ENCODE measurements at regions not wholly inside any gene's neighbourhood (a gene's known extent, or its start where the extent isn't known, plus 50 kb on each side); places are given as distances from the start of the nearest gene placed in this dataset.
"Not testable (repeated sequence)": the region's sequence is repeated elsewhere in the genome, so short reads cannot be mapped to it uniquely, and the experiment has no call there.

DNA sequence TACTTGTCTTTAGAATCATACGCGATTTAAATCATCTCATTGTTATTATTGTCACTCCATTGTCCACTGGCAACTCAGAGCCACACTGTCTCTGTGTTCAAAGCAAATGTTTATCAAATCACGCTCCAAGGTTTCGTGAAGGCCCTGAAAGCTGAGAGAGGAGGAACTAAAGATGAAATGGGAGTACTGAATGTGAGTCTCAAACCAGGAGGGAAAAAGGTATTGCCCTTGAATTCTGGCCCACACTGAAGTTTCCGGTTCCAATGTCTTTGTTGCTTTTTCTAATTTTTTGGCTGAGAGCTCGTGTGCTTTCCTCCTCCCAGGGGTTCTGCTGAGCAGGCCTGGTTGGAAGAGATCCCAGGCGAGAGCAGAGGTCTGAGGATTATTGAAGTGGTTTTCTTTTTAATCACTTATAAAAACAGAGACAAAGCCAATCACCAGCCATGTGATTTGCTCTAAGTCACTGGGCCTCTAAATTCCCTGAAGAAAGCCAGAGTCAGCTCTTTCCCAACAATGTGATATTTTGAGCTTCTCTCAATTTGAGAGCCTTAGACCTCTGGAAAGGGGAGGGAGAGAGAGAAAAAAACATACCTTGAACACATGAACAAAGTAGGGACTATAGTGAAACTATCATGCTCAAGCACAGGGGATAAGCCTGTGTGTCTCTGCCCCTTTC lies 420.8 kb upstream of the GRAMD2B start:
- DNase-seq, result no peak

DNA sequence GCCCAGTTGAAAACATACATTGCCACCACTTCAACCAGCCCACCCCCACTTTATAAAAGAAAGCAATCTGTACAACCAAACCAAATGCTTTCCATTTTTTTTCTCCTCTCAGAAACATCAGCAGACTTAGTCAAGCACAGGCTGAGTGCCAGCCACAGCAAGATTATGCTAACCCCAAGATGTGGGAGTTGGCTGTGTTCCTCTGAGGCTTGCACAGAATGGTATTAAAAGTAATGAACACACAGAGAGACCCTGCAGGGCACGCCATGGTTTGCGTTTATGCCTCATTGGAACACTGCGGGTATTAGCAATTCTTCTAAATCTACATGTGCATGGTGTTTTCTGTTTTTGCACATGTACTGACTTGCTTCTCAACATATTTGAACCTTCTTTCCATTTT lies 419.9 kb upstream of the GRAMD2B start:
- no peak for DNase-seq

DNA sequence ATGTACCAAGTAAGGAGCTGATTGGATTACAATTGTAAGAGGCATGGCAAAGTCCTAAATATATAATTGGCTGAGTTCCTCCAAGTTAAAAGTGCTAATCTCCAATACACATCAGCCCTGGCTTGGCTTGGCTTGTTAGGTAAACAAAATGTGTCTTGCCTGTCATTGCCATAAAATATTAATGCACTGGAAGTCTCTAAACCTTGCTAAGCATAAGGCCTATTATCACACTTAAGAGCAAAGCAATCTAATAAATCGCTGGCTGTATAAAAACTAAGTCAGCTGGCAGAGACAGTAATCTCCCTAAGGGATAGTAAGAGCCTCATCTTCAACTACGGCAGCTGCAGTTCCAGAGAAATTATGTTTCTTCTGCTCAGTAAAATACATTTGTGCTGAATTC lies 418.6 kb upstream of the GRAMD2B start:
- no peak for DNase-seq

DNA sequence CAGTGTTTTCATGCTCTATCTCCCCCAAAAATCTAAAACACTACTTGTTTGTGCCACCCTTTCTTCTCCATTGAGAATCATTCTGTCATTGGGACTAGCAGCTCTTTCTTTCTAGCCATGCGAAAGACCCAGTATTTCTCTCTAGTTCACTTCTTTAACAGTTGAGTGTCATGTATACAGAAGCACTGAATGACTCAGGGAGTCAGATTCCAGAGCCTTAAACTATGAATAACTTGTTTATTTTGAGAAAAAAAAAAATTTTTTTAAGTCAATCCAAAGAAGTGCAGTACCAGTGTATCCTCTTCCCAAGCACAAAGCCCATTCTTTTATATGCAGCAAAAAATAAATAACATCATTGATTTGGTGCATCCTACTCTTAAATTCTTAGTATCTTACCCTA lies 415.4 kb upstream of the GRAMD2B start:
- DNase-seq, result no peak

DNA sequence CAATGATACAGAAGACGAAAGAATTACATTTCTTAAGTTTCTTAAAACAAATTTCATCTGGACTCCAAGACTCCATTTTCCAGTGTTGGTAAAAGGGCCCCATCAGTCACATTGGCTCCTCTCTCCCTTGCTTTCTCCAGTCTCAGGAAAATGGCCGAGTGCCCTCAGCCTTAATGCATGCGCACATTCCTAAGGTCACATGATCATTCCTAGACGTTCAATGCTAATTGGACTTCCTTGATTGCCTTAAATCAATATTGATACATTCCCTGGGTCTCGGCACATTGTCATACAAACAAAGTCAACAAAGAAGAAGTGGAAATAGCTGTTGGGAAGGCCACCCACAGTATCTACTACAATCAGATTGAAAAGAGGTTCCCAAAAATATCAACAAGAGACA lies 413.6 kb upstream of the GRAMD2B start:
- DNase-seq, result no peak

DNA sequence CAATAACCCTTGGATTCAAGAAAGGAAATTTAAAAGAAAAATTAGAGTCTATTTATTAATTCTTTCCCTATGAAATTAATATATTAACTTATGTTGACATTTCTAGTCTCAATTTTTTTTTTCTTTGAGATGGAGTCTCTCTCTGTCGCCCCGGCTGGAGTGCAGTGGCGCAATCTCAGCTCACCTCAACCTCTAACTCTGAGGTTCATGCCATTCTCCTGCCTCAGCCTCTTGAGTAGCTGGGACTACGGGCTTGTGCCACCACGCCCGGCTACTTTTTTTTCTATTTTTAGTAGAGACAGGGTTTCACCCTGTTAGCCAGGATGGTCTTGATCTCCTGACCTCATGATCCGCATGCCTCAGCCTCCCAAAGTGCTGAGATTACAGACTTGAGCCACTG lies 411.7 kb upstream of the GRAMD2B start:
- not testable (repeated sequence) for DNase-seq

DNA sequence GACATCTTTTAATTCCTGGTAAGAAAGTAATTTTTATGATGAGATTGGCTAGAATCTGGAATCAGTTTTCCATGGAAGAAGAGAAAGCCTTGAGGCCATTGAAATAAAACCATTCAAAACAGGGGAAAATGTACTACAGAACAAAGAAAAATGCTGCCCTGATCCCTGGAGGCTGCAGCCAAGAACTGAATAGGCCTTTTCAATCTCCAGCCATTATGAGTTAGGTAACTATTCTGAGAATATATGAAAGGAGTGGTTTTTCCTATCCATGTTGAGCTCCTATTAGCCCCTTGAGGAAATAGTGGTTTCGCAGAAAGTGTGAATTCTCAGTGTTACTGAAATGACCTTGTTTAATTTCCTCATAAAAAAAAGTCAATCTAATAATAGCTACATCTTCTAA lies 408.5 kb upstream of the GRAMD2B start:
- no peak for DNase-seq

DNA sequence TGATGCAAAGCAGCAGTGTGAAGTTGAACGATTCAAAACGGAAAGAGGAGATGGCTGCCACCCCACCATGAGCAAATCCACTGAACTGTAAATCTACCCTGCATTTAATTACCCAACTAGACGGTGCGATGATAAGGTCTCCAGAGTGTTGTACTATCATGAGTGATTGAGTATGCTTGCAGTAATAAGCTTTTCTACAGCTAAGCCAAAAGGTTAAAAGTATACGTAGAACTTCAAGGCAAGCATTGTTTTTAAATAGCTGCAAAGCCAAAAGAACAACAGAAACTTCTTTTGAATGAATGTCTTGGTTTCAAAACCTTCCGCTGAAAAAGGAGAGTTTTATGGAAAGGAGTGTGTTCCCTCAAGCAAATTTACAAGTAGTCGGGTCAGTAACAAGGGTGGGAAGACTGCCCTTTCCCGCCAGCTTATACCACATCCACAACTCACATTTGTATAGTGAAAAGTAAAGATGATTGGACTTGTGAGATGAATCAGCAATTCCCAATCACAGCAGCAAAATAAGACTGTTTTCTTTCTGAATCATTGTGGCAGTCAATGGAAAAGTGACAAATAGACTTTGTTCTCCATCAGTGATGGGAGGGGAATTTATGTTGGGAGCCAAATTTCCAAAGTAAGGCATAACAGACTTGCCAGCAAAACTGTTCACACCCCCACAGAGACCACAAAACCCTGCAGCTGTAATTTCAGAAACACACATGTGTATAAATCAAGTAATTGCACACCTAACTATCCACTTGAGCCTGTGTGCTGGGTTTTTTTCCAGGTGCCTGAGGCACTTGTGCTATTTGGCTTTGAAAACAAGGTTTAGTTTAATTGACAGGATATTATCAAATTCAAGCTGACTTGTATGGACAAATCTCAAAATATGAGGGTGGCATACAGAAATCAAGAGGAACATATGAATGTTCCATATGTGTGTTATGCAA lies 407.7 kb upstream of the GRAMD2B start:
- DNase-seq, result no peak

DNA sequence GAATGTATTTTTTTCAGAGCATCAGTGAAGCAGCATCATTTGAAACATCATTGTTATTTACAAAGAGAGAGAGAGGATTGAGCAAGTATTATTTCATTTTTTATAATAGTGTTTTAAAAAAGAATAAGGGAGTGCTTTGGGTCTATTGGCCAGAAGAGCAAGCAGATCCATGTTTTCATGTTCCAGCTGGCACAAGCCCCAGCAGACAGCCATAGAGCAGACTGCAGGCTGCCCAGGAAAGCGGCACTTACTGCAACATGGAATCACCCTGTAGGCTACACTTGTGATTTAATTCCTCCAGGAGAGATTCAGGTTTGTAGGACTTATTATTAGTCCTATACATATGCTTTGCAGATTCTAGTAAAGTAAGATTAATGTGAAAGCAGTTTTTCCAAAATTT lies 407.0 kb upstream of the GRAMD2B start:
- no peak for DNase-seq

DNA sequence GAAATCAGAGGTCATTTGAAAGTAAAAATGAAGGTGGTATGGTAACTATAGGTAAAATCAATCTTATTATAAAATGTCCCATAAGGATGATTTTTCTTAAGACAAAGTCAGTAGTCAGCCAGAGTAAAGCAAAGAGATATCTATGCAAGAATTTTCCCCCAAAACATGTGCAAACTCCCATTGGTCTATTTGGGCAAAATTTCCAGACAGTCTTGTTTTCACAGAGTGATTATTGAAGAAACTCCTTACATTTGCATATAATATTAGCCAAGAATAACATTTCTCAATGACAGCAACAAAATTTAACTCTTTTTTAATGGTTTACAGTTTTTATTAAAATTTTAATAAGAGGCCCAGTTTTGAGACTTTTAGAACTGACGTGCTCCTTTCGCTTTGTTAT lies 406.1 kb upstream of the GRAMD2B start:
- no peak for DNase-seq

DNA sequence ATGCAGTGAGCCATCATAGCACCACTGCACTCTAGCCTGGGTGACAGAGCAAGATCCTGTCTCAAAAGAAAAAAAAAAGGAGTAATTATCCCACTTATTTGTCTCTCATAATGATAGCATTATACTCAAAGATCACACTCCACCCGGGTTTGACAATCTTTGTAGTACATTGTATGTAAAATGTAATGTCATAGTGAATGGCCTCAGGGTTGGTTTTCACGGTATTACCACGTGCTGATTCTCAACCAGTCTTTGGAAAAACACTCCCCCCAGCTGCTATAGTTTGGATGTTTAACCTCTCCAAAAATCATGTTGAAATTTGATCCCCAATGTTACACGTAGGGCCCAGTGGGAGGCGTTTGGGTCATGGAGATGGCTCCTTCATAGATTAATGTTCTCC lies 402.4 kb upstream of the GRAMD2B start:
- no peak for DNase-seq

DNA sequence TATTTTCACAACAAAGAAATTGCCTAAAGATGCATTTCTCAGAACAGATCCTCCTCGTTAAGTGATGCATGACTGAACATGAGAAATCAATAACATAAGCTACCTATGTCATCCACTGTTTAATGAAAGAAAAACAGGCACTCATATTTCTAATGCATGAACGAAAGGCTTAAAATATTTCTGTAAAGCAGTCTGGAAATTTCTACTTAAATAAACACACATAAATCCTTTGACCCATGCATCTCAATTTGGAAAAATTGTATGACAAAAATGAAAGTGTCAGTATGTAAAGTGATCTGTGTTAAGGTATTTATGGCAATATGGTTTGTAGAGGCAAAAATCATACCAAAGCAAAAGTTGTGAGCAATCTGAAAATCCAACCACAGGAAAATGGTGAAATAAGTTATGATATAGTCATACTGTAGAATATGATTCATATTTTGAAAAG lies 399.2 kb upstream of the GRAMD2B start:
- DNase-seq, result no peak

DNA sequence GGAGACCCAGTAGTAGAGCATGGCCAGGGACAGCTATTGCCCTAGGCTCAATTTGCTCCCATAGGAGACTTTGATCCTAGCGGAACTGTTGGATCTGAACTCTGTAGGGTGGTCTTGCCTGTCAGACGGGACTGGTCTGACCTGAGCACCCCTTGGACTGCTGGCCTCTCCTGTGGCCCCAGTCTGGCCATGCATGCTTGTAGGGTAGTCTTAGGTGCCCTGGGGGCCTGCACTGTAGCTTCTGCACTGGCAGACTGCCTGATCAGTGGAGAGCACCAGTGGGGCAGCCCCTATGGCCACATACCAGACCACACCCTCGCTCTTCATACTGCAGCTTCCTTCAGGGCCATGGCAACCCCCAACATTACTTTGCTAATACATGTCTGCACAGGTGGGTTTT lies 396.1 kb upstream of the GRAMD2B start:
- DNase-seq, result no peak

DNA sequence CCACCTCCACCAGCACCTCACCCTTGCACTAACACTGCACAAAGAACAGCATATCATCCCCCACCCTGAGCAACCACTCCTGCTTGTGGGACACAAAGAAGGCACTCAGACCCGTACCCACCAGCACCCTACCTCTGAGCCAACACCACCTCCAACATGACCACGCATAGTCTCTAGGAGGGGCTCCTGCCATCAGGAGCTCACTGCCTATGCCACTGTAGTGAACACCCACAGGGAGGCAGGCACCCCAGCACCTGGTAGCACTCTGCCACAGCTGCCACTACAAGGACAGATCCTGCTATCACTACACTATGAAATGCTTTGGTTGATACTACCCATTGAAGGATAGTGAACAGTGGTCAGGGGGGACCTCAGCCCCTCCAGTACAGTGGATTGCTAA lies 395.6 kb upstream of the GRAMD2B start:
- DNase-seq, result no peak

DNA sequence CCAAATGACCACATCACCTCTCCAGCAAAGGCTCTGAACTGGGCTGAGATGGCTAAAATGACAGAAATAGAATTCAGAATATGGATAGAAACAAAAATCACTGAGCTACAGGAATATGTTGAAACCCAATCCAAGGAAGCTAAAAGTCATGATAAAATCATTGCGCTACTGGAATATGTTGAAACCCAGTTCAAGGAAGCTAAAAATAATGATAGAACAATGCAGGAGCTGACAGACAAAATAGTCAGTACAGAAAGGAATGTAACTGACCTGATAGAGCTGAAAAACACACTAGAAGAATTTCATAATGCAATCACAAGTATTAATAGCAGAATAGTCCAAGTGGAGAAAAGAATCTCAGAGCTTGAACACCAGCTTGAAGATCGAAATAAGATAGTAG lies 394.9 kb upstream of the GRAMD2B start:
- no peak for DNase-seq

DNA sequence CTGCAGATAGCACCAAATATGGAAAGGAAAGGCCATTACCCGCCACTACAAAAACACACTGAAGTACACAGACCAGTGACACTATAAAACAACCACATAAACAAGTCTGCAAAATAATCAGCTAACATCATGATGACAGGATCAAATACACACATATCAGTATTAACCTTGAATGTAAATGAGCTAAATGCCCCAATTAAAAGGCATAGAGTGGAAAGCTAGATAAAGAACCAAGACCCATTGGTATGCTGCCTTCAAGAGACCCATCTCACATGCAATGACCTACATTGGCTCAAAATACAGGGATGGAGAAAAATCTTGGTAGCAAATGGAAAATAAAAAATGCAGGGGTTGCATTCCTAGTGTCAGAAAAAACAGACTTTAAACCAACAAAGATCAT lies 393.9 kb upstream of the GRAMD2B start:
- DNase-seq, result not testable (repeated sequence)

DNA sequence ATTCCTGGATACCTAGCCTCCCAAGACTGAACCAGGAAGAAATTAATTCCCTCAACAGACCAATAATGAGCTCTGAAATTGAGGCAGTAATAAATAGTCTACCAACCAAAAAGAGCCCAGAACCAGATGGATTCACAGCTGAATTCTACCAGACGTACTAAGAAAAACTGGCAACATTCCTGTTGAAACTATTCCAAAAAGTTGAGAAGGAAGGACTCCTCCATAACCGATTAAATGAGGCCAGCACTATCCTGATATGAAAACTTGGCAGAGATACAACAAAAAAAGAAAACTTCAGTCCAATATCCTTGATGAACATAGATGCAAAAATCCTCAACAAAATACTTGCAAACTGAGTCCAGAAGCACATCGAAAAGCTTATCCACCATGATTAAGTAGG lies 392.5 kb upstream of the GRAMD2B start:
- DNase-seq, result no peak

DNA sequence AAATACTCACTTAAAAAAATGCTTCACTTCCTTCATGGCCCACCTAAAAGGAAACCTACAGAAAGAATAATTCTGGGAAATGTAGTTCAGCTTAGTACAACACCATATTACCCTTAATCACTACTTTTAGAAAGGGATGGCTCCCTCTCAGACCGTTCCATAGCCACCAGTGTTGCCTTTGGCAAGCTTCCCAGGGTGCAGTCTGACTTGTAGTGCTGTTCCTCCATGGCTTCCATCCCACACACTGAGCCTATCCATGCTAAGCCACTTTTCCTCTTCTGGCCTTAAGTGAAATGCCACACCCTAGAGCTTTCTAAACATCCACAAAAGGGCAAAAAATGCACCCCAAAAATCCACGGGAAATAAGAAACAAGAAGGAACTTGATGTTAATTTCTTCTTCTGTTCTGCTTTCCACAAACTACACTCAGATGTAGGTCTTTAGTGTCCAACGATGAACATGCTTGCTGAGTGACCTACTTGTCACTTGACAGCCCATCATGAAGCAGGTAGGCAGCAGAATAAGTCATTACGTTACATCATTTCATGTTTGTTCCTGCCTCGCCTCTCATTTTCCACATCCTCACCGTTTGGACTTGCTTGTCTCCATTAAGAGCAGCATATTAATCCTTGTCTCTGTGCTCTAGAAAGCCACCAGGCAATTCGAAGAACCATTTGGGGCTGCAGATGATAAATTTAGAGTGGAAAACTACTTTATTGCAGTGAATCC lies 391.1 kb upstream of the GRAMD2B start:
- no peak for DNase-seq

DNA sequence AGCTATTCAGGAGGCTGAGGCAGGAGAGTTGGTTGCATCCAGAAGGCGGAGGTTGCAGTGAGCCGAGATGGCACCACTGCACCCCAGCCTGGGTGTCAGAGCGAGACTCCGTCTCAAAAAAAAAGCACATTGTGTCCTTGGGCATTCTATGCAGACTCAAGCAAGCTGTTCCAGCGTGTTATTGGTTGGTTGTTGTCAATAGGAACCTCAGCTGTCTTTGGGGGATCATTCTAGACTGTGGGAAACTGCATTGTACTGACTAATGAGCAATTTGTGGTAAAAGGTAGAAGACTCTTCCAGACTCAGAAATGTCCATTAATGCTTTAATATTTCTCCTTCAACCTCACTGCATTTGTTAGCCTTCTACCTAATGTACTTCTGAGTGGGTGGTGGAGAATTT lies 379.5 kb upstream of the GRAMD2B start:
- DNase-seq, result no peak

DNA sequence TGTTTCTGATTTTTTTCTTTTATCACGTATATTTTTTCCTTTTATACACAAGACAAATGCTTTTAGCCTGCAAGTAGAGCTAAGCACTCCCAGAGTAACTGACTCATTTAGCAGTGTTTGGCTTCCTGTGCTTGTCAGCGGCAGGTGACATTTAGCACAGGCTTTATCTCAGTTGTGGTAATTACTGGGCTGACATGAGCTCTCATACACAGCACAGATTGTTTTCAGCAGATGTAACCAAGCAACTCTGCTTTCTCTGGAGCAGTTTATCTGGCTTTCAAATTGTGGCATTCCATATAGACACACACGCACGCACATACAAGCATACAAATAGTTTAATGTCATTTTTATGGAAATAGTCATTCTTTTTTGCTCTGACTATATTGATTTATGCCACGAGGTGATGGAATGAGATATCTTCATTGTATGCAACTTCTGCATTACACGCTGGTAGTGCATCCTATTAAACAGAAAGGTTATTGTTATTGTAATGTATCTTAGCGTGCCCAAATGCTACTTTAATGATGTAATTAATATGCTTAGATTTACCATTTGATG lies 379.0 kb upstream of the GRAMD2B start:
- no peak for DNase-seq

DNA sequence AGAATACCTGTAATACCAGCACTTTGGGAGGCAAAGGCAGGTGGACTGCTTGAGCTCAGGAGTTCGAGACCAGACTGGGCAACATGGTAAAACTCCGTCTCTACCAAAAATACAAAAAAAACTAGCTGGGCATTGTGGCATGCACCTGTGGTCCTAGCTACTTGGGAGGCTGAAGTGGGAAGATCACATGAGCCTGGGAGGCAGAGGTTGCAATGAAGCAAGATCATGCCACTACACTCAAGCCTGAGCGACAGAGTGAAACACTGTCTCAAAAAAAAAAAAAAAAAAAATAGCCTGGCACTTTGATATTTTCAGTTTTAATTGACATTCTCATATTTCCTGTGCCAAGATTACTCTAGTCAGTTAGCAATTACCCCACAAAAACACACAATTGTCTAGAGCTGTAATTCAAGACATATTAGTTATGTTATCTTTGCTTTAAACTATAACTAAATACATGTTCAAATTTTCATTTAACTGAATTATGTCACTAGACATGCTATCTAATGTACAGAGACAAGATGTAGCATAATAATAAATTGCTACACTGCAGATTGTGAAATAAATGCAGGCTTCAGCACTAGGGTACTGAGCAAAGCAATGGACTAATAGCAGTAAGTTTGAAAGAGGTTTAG lies 378.2 kb upstream of the GRAMD2B start:
- no peak for DNase-seq

DNA sequence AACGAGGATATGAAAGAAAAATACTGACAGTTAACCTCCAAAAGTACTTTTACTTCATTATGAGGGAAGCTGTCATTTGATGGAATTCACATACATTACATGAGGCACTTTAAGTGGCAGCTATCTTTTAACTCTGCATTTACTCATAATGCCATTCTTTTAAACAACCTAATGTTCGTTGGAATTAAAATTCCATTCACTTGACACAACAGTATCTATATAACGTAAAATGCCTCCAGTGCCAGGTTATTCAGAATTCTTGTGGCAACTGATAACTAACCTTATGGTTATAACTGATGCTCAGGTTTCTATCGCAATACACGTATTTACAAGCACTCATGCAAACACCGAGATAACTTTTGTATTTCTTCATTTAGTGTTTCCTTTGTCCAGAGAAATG lies 376.9 kb upstream of the GRAMD2B start:
- no peak for DNase-seq

All from activated CD4-positive, alpha-beta T cell treated with anti-CD3 and anti-CD28 coated beads, Interleukin-2, amount 50 U/mL, for 48 hours (primary cell).